PC-9 (cell line): ENCODE measurements at regions not wholly inside any gene's neighbourhood (a gene's known extent, or its start where the extent isn't known, plus 50 kb on each side); places are given as distances from the start of the nearest gene placed in this dataset.

Experiments used
- CTCF ChIP-seq: fragments of 200-600 bp; sonication (generic); conservative IDR thresholded peaks from 2 replicates; pipeline ENCODE4 v1.6.1; 2017; ENCODE audit warnings: mixed run types, antibody characterized with exemption, mild to moderate bottlenecking, moderate library complexity
- EZH2 ChIP-seq: fragments of 200-600 bp; sonication (generic); IDR thresholded peaks from 2 replicates; pipeline ENCODE4 v1.8.0; 2017; ENCODE audit warnings: antibody characterized with exemption, low read depth

- TF ChIP-seq CTCF (no peak), EZH2 (no peak)
These were observed 64.6 kb upstream of the ENPP6 start for GRCh38 chr4:184282251-184282713.
